Mononuclear cell (primary cell): ENCODE measurements at regions not wholly inside any gene's neighbourhood (a gene's known extent, or its start where the extent isn't known, plus 50 kb on each side); places are given as distances from the start of the nearest gene placed in this dataset.
"Not testable (repeated sequence)": the region's sequence is repeated elsewhere in the genome, so short reads cannot be mapped to it uniquely, and the experiment has no call there.

Experiments
- H3K27me3 ChIP-seq: 2 replicates; pipeline ENCODE4 v1.6.0; 2011; ENCODE audit warnings: low read length, control low read depth; ENCODE audit not compliant: insufficient read depth
- H3K4me1 ChIP-seq: 2 replicates; pipeline ENCODE4 v1.5.1; 2011; ENCODE audit warnings: mild to moderate bottlenecking, low read length, control low read depth; ENCODE audit not compliant: insufficient read depth
- H3K4me3 ChIP-seq: 2 replicates; pipeline ENCODE4 v1.5.1; 2011; ENCODE audit warnings: mild to moderate bottlenecking, low read length, moderate library complexity
- H3K9me3 ChIP-seq: 2 replicates; pipeline ENCODE4 v1.5.1; 2011; ENCODE audit warnings: low read depth, mild to moderate bottlenecking, control low read depth, low read length

DNA sequence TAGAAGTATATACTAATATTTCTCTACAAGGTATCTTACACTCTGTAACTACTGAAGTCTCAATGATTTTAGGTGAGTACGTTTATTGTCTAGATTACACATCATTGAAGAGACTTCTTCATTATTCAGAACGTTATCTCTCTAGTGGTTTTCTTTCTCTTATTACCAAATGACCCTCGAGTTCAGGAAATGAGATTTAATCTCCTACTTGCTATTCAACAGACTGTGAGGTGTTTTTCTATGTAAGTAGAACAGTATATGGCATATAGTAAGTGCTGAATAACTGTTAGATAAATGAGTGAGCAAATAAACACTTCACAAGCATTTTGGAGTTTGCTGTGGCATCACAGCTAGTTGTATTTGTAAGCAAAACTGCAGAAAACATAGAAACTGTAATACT lies 947.2 kb upstream of the SLC39A10 start:
- H3K4me3 ChIP-seq = no peak overlapping the region
- H3K4me1 ChIP-seq = no peaks in the 10 kb centered on the region
- H3K27me3 ChIP-seq = no peaks in the 10 kb centered on the region
- H3K9me3 ChIP-seq = no peaks in the 10 kb centered on the region

- Histone ChIP-seq H3K4me1 (no peaks in the 10 kb centered on the region), H3K4me3 (no peak overlapping the region), H3K9me3 (no peaks in the 10 kb centered on the region), H3K27me3 (no peaks in the 10 kb centered on the region)
These were observed 950.8 kb upstream of the SLC39A10 start for GRCh38 chr2:194706179-194706578.

- Histone ChIP-seq H3K4me1 (no peaks in the 10 kb centered on the region), H3K27me3 (no peaks in the 10 kb centered on the region), H3K4me3 (no peak overlapping the region), H3K9me3 (no peaks in the 10 kb centered on the region)
These were observed 951.6 kb upstream of the SLC39A10 start for GRCh38 chr2:194705398-194705797.

DNA sequence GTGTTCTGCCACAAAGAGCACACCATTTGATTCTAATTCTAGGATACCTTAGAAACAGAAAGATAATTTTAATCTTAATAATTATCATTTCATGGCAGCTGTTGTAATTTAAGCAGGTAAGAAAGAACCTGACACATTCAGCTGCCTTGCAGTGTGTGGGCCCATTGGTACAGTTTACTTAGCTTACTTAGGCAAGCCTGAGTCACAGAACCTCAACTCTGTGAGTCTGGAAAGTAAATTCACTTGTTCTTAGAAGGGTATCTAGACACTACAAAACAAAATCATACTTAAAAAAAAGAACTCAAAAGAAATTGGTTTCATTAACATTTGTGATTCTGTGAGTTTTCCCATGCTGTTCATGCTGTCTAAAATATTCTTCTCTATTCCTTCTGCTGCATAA lies 956.3 kb upstream of the SLC39A10 start:
- H3K9me3 ChIP-seq = no peaks in the 10 kb centered on the region
- no peaks in the 10 kb centered on the region for H3K4me1 ChIP-seq
- no peaks in the 10 kb centered on the region for H3K27me3 ChIP-seq
- H3K4me3 ChIP-seq = no peak overlapping the region

DNA sequence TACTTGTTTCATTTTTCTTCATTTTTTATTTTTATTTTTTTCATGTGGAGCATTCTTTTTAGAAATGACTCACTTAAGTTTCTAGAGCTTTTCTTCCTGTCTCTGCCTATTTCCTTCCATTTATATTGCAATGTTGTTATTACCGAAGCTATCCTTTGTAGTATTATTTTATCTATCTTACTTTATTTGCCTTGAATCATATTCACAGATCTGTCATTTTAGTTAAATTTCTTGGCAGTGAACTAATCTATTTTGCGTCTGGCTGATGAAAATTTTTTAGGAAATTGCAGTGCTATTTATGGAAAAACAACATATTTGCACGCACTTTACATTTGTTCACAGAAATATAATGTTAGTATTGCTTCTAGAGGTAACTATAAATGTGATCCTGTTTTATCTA lies 956.9 kb upstream of the SLC39A10 start:
- Histone ChIP-seq H3K9me3 (no peaks in the 10 kb centered on the region), H3K4me3 (no peak overlapping the region), H3K4me1 (no peaks in the 10 kb centered on the region), H3K27me3 (no peaks in the 10 kb centered on the region)

GRCh38 chr2:194698012-194698411 lies 959.0 kb upstream of the SLC39A10 start:
- H3K4me3 ChIP-seq = no peak overlapping the region
- no peaks in the 10 kb centered on the region for H3K27me3 ChIP-seq

DNA sequence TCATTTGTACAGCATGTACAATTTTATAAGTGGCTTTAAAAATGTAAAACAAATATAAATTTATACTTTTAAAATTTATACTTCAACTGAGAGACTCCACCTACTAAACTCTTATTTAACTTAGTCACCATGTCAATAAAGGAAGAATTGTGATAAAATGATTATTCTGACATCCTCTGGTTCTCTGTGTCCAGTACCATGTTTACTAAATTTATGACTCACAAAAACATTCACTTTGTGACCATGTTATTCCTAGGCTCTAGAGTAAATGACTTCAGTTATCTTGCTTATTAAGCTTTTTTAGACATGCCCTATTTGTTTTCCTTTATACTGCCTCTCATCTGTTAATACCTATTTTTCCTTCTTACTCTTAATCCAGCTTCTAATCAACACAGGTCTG lies 959.6 kb upstream of the SLC39A10 start:
- H3K4me1 ChIP-seq = no peaks in the 10 kb centered on the region
- H3K27me3 ChIP-seq = no peaks in the 10 kb centered on the region
- no peak overlapping the region for H3K4me3 ChIP-seq
- no peaks in the 10 kb centered on the region for H3K9me3 ChIP-seq

More at GRCh38 chr2:194698012-194698411, 959.0 kb upstream of the SLC39A10 start:
- Histone ChIP-seq H3K4me1 (no peaks in the 10 kb centered on the region), H3K9me3 (no peaks in the 10 kb centered on the region)

DNA sequence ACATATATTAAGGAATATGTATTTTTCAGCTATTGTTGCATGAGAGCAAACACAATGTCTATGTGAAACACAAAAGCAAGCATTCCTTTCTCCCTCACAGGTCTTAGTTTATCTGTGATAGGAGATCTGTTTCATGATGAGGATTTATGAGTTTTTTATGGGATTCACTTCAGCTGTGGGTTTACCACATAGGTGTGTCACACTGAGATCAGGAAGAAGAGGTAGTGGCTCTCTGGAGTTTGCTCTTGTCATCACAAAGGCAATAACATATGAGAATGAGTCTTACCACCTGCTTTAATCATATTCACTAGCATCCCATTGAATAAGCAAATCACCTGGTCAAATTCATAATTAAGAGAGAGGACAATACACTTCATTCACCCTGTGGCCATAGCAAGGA lies 960.3 kb upstream of the SLC39A10 start:
- Histone ChIP-seq H3K4me1 (no peaks in the 10 kb centered on the region), H3K9me3 (no peaks in the 10 kb centered on the region), H3K27me3 (no peaks in the 10 kb centered on the region)

DNA sequence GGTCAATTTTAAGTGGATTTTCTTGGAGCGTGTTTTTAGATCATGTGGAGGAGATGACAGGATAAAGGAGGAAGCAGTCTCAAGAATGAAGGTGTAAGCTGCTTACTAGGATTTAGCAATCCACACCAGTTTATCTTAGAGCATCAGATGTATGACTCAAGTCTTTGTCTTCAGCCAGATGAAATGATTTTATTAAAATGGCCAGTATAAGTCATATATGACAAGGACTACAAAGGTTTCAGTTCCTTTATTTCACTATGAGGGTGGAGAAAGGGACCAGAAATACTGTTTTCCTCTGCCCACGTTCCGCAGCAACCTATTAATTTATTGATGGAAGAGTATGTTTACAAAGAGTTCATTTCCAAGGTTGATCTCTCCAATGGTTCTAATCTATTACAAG lies 970.5 kb upstream of the SLC39A10 start:
- H3K4me3 ChIP-seq = no peak overlapping the region
- no peaks in the 10 kb centered on the region for H3K27me3 ChIP-seq
- H3K9me3 ChIP-seq = no peaks in the 10 kb centered on the region
- H3K4me1 ChIP-seq = no peaks in the 10 kb centered on the region

More for the DNA sequence above, 960.3 kb upstream of the SLC39A10 start:
- H3K4me3 ChIP-seq = no peak overlapping the region

- H3K27me3 ChIP-seq = no peaks in the 10 kb centered on the region
- no peak overlapping the region for H3K4me3 ChIP-seq
- H3K4me1 ChIP-seq = no peaks in the 10 kb centered on the region
- H3K9me3 ChIP-seq = no peaks in the 10 kb centered on the region
These were observed 983.0 kb upstream of the SLC39A10 start for GRCh38 chr2:194674043-194674442.

- no peaks in the 10 kb centered on the region for H3K27me3 ChIP-seq
- no peak overlapping the region for H3K4me3 ChIP-seq
- no peaks in the 10 kb centered on the region for H3K4me1 ChIP-seq
- H3K9me3 ChIP-seq = no peaks in the 10 kb centered on the region
These were observed 984.0 kb upstream of the SLC39A10 start for GRCh38 chr2:194672994-194673393.

DNA sequence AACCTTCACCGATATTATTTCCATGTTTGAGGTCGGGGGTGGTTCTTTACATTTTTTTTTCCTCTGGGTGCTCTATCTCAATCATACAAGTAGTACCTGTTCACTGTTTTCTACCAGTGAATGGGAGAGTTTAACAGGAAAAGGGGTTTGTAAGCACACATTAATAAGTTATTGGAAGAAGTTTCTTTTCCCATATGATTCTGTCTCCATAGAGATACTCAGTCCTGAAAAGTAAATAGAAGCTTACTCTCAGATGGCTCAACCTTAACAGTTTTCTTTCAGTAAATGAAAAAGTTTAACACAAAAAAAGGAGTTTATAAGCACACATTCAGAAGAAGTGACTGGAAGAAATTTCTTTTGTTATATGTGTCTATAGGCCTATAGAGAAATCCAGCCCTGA lies 995.6 kb upstream of the SLC39A10 start:
- Histone ChIP-seq H3K4me3 (no peak overlapping the region), H3K9me3 (no peaks in the 10 kb centered on the region), H3K4me1 (no peaks in the 10 kb centered on the region), H3K27me3 (no peaks in the 10 kb centered on the region)

DNA sequence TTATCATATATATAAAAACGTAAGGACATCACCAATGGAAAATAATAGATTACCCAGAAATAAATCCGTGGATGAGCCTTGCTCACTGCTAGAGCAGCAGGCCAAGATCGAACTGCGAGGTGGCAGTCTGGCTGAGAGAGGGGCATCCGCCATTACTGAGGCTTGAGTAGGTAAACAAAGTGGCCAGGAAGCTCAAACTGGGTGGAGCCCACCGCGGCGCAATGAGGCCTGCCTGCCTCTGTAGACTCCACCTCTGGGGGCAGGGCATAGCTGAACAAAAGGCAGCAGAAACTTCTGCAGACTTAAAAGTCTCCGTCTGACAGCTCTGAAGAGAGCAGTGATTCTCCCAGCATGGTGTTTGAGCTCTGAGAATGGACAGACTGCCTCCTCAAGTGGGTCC lies 1018.0 kb upstream of the SLC39A10 start:
- not testable (repeated sequence) for H3K4me3 ChIP-seq, H3K9me3 ChIP-seq, H3K27me3 ChIP-seq, H3K4me1 ChIP-seq

DNA sequence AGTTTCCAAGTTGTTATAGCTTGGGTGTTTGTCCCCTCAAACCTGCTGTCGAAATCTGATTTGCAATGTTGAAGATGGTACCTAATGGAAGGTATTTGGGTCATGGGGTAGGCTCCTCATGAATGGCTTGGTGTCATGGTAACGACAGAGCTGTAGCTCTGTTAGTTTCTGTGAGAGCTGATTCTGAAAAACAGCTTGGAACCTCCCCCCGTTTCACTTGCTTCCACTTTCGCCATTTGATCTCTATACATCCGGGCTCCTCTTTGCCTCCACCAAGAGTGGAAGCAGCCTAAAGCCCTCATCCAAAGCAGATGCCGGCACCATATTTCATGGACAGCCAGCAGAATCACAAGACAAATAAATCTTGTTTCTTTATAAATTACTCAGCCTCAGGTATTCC lies 1035.1 kb upstream of the SLC39A10 start:
- Histone ChIP-seq H3K9me3 (peaks cover 5% of the 10 kb centered on the region), H3K4me3 (no peak overlapping the region), H3K27me3 (no peaks in the 10 kb centered on the region), H3K4me1 (no peaks in the 10 kb centered on the region)

DNA sequence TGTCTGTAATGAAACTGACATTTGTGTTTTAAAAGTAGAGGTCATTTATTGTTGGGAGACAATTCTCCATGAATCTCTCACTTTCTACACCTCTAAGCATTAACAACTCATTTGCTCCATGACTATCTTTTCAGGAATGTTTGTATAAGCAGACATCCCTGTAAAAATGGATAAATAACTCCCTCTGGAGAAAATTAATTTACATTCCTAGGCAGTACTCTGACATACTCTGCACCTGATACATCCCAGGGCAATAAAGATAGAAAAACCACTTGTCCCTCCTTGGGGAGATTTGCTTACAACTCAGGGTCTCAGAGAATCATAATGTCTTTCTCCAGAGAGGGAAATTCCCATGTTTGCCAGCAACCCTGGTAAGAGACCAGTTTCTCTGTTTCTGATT lies 1037.7 kb upstream of the SLC39A10 start:
- Histone ChIP-seq H3K9me3 (peaks cover 9% of the 10 kb centered on the region), H3K4me3 (no peak overlapping the region), H3K27me3 (no peaks in the 10 kb centered on the region), H3K4me1 (no peaks in the 10 kb centered on the region)

DNA sequence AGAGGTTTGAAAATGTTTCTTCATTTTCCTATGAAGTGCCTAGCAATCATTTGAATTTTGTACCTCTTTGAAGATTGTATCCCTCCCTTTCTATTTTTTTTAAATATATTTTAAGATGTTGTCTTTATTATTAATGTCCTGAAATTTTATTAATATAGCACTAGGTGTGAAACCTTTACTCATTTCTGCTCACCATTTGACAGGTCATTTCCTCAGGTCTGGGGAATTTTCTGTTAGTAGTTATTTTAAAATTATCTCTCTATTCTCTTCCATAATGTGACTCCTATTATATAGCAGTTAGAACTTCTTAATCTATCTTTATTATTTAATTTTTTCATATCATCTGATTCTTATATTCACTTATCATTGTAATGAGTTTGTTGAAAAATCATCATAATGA lies 1038.6 kb upstream of the SLC39A10 start:
- Histone ChIP-seq H3K27me3 (no peaks in the 10 kb centered on the region), H3K4me3 (no peak overlapping the region), H3K9me3 (peaks cover 9% of the 10 kb centered on the region), H3K4me1 (no peaks in the 10 kb centered on the region)

GRCh38 chr2:194616334-194616733 lies 1040.7 kb upstream of the SLC39A10 start:
- peaks cover 9% of the 10 kb centered on the region for H3K9me3 ChIP-seq
- no peak overlapping the region for H3K4me3 ChIP-seq
- H3K4me1 ChIP-seq = no peaks in the 10 kb centered on the region
- no peaks in the 10 kb centered on the region for H3K27me3 ChIP-seq
